Skin epidermis (tissue), 12 donors: ENCODE measurements at regions not wholly inside any gene's neighbourhood (a gene's known extent, or its start where the extent isn't known, plus 50 kb on each side); places are given as distances from the start of the nearest gene placed in this dataset.
"Not testable (repeated sequence)": the region's sequence is repeated elsewhere in the genome, so short reads cannot be mapped to it uniquely, and the experiment has no call there.

ENCODE experiments used
- H3K27ac ChIP-seq, 21 experiments: fragments of 200-600 bp; sonication (generic) in 11 of 21; one replicate each; pipeline ENCODE4 v1.5.0; 2020; ENCODE audit warnings: mild to moderate bottlenecking in 3 of 21, inconsistent platforms in 2 of 21, moderate library complexity in 2 of 21
- H3K4me3 ChIP-seq, 7 experiments: fragments of 200-600 bp; sonication (generic) in 2 of 7; one replicate each; pipeline ENCODE4 v1.5.0; 2020; ENCODE audit warnings: inconsistent platforms in 2 of 7, mild to moderate bottlenecking in 2 of 7, moderate library complexity in 1 of 7

- no peak overlapping the region for H3K27ac ChIP-seq
- no peak overlapping the region for H3K4me3 ChIP-seq
Observed at GRCh38 chr11:82404981-82405380, 328.7 kb downstream of the FAM181B start.

- peak overlapping the region in 1 of 7 experiments; percentile 11 for H3K4me3 ChIP-seq
- no peak overlapping the region for H3K27ac ChIP-seq
Observed at GRCh38 chr11:82403640-82404305, 329.9 kb downstream of the FAM181B start.

- H3K4me3 ChIP-seq = no peak overlapping the region
- H3K27ac ChIP-seq = no peak overlapping the region
Observed at GRCh38 chr11:82398300-82398815, 335.3 kb downstream of the FAM181B start.

- not testable (repeated sequence) for H3K4me3 ChIP-seq
Observed at GRCh38 chr11:82396639-82397038, 337.0 kb downstream of the FAM181B start.

GRCh38 chr11:82384308-82384707 is 349.4 kb downstream of the FAM181B start:
- H3K4me3 ChIP-seq = no peak overlapping the region
- no peak overlapping the region for H3K27ac ChIP-seq

More at GRCh38 chr11:82396639-82397038, 337.0 kb downstream of the FAM181B start:
- not testable (repeated sequence) for H3K27ac ChIP-seq

- no peak overlapping the region for H3K4me3 ChIP-seq
- H3K27ac ChIP-seq = no peak overlapping the region
Observed at GRCh38 chr11:82373781-82374542, 359.7 kb downstream of the FAM181B start.

- Histone ChIP-seq H3K27ac (no peak overlapping the region), H3K4me3 (no peak overlapping the region)
Observed at GRCh38 chr11:82365351-82365750, 368.3 kb downstream of the FAM181B start.

GRCh38 chr11:82356316-82356715 is 377.3 kb downstream of the FAM181B start:
- no peak overlapping the region for H3K27ac ChIP-seq
- H3K4me3 ChIP-seq = no peak overlapping the region

- Histone ChIP-seq H3K27ac (no peak overlapping the region), H3K4me3 (no peak overlapping the region)
Observed at GRCh38 chr11:82355313-82355823, 378.3 kb downstream of the FAM181B start.

- Histone ChIP-seq H3K27ac (no peak overlapping the region), H3K4me3 (no peak overlapping the region)
Observed at GRCh38 chr11:82326853-82327252, 406.8 kb downstream of the FAM181B start.

GRCh38 chr11:82321206-82321605 is 412.5 kb downstream of the FAM181B start:
- no peak overlapping the region for H3K27ac ChIP-seq
- H3K4me3 ChIP-seq = no peak overlapping the region

- Histone ChIP-seq H3K4me3 (no peak overlapping the region), H3K27ac (no peak overlapping the region)
Observed at GRCh38 chr11:82315093-82315492, 418.6 kb downstream of the FAM181B start.

GRCh38 chr11:82308979-82309378 is 424.7 kb downstream of the FAM181B start:
- no peak overlapping the region for H3K27ac ChIP-seq

GRCh38 chr11:82305123-82305522 is 428.5 kb downstream of the FAM181B start:
- no peak overlapping the region for H3K4me3 ChIP-seq
- no peak overlapping the region for H3K27ac ChIP-seq

More at GRCh38 chr11:82308979-82309378, 424.7 kb downstream of the FAM181B start:
- no peak overlapping the region for H3K4me3 ChIP-seq

GRCh38 chr11:82303671-82304070 is 430.0 kb downstream of the FAM181B start:
- H3K4me3 ChIP-seq = no peak overlapping the region
- H3K27ac ChIP-seq = no peak overlapping the region

- H3K27ac ChIP-seq = no peak overlapping the region
- no peak overlapping the region for H3K4me3 ChIP-seq
Observed at GRCh38 chr11:82288471-82288870, 445.2 kb downstream of the FAM181B start.

- H3K4me3 ChIP-seq = no peak overlapping the region
- no peak overlapping the region for H3K27ac ChIP-seq
Observed at GRCh38 chr11:82270870-82271269, 462.8 kb downstream of the FAM181B start.

- Histone ChIP-seq H3K27ac (no peak overlapping the region), H3K4me3 (no peak overlapping the region)
Observed at GRCh38 chr11:82268627-82269026, 465.0 kb downstream of the FAM181B start.

GRCh38 chr11:82267186-82267585 is 466.5 kb downstream of the FAM181B start:
- no peak overlapping the region for H3K4me3 ChIP-seq
- no peak overlapping the region for H3K27ac ChIP-seq

GRCh38 chr11:82261367-82261766 is 472.3 kb downstream of the FAM181B start:
- Histone ChIP-seq H3K27ac (no peak overlapping the region), H3K4me3 (no peak overlapping the region)

- no peak overlapping the region for H3K27ac ChIP-seq
- no peak overlapping the region for H3K4me3 ChIP-seq
Observed at GRCh38 chr11:82250047-82250446, 483.6 kb downstream of the FAM181B start.
